NT2/D1 (cell line): ENCODE measurements at regions not wholly inside any gene's neighbourhood (a gene's known extent, or its start where the extent isn't known, plus 50 kb on each side); places are given as distances from the start of the nearest gene placed in this dataset.
"Not testable (repeated sequence)": the region's sequence is repeated elsewhere in the genome, so short reads cannot be mapped to it uniquely, and the experiment has no call there.

Source experiments
- SUZ12 ChIP-seq: IDR thresholded peaks from 2 replicates; pipeline ENCODE4 v1.6.1; 2011; ENCODE audit not compliant: insufficient read length, insufficient read depth; ENCODE audit errors: extremely low read depth
- YY1 ChIP-seq: IDR thresholded peaks from 2 replicates; pipeline ENCODE4 v1.6.1; 2011; ENCODE audit not compliant: insufficient read length, insufficient read depth
- ZNF274 ChIP-seq: IDR thresholded peaks from 2 replicates; pipeline ENCODE4 v1.6.1; 2011; ENCODE audit warnings: mild to moderate bottlenecking, low read depth, low read length

- TF ChIP-seq SUZ12, ZNF274, YY1: not testable (repeated sequence)
Measured at GRCh38 chr17:26734775-26735174, 559.1 kb upstream of the WSB1 start.
